DND-41 (cell line): ENCODE measurements at regions not wholly inside any gene's neighbourhood (a gene's known extent, or its start where the extent isn't known, plus 50 kb on each side); places are given as distances from the start of the nearest gene placed in this dataset.

Source experiments
- CTCF ChIP-seq: IDR thresholded peaks from 2 replicates; pipeline ENCODE4 v1.5.1; 2012; ENCODE audit warnings: borderline replicate concordance, low read length, moderate library complexity, mild to moderate bottlenecking; ENCODE audit not compliant: poor library complexity, severe bottlenecking; ENCODE audit errors: extremely low read depth
- EZH2 ChIP-seq: IDR thresholded peaks from 3 replicates; pipeline ENCODE4 v1.6.1; 2012; ENCODE audit warnings: borderline replicate concordance, low read depth, mild to moderate bottlenecking, moderate library complexity, low read length, inconsistent platforms; ENCODE audit not compliant: severe bottlenecking

GRCh38 chr5:16312785-16313184, 133.2 kb upstream of the MARCHF11 start:
- TF ChIP-seq CTCF (no peak), EZH2 (no peak)
